Naive thymus-derived CD4-positive, alpha-beta T cell (primary cell): ENCODE measurements at regions not wholly inside any gene's neighbourhood (a gene's known extent, or its start where the extent isn't known, plus 50 kb on each side); places are given as distances from the start of the nearest gene placed in this dataset.

Experiments used
- ATAC-seq: fragments of 150-1000 bp; cut with Tn5 transposase; 2 replicates; pipeline ENCODE4 v1.10.0; 2021; ENCODE audit warnings: mild to moderate bottlenecking, moderate library complexity
- CTCF ChIA-PET: fragments of 350-600 bp; sonication (Branson Sonifier 250); formaldehyde crosslinking; loops from one replicate; lab custom pipeline; 2021; ENCODE audit warnings: antibody characterized with exemption; lab: Charles Lee
- POLR2A ChIA-PET: fragments of 350-600 bp; sonication (Branson Sonifier 250); formaldehyde crosslinking; loops from one replicate; lab custom pipeline; 2021; ENCODE audit warnings: antibody characterized with exemption, inconsistent platforms; lab: Charles Lee
- DNase-seq, 9 donors: peaks; one replicate each; pipeline versions ENCODE4 v3.0.0 to v3.0.0-alpha.2; 2020 to 2022; ENCODE audit warnings: mixed read lengths in 1 of 9
- H3K27ac ChIP-seq: one replicate; pipeline ENCODE4 v1.7.0; 2013; ENCODE audit warnings: mild to moderate bottlenecking, low read depth, low read length, moderate library complexity
- H3K27me3 ChIP-seq, 2 donors: one replicate each; pipeline ENCODE4 v1.7.0; 2013; ENCODE audit warnings: low read length in 2 of 2, mild to moderate bottlenecking in 2 of 2, moderate library complexity in 2 of 2; ENCODE audit not compliant: control insufficient read depth in 2 of 2, insufficient read depth in 2 of 2
- H3K36me3 ChIP-seq, 3 experiments: 1 replicate in 2 of 3; 2 replicates in 1 of 3; pipeline ENCODE4 v1.7.0; 2013; ENCODE audit warnings: low read length in 3 of 3, mild to moderate bottlenecking in 3 of 3, moderate library complexity in 1 of 3; ENCODE audit not compliant: insufficient read depth in 3 of 3, control insufficient read depth in 2 of 3
- H3K4me1 ChIP-seq, 2 donors: one replicate each; pipeline ENCODE4 v1.7.0; 2013; ENCODE audit warnings: low read length in 2 of 2, mild to moderate bottlenecking in 2 of 2, moderate library complexity in 1 of 2; ENCODE audit not compliant: control insufficient read depth in 2 of 2, insufficient read depth in 2 of 2
- H3K4me3 ChIP-seq: 2 replicates; pipeline ENCODE4 v1.7.0; 2013; ENCODE audit warnings: mild to moderate bottlenecking, low read length
- H3K9me3 ChIP-seq, 3 experiments: 1 replicate in 2 of 3; 2 replicates in 1 of 3; pipeline ENCODE4 v1.7.0; 2013; ENCODE audit warnings: low read length in 3 of 3; ENCODE audit not compliant: control insufficient read depth in 2 of 3
- H3K27ac Mint-ChIP-seq, 9 donors: one replicate each; pipeline ENCODE4 v1.8.0; 2020 to 2022; ENCODE audit warnings: mixed read lengths in 9 of 9, mild to moderate bottlenecking in 8 of 9, moderate library complexity in 5 of 9, inconsistent platforms in 2 of 9
- H3K27me3 Mint-ChIP-seq, 5 donors: one replicate each; pipeline ENCODE4 v1.8.0; 2021 to 2022; ENCODE audit warnings: mixed read lengths in 5 of 5, mild to moderate bottlenecking in 1 of 5
- H3K36me3 Mint-ChIP-seq, 5 donors: one replicate each; pipeline ENCODE4 v1.8.0; 2020 to 2022; ENCODE audit warnings: mixed read lengths in 5 of 5, mild to moderate bottlenecking in 3 of 5, inconsistent platforms in 1 of 5
- H3K4me1 Mint-ChIP-seq, 7 donors: one replicate each; pipeline ENCODE4 v1.8.0; 2020 to 2022; ENCODE audit warnings: mixed read lengths in 7 of 7, mild to moderate bottlenecking in 3 of 7, inconsistent platforms in 1 of 7
- H3K4me3 Mint-ChIP-seq, 10 donors: one replicate each; pipeline ENCODE4 v1.8.0; 2020 to 2022; ENCODE audit warnings: mild to moderate bottlenecking in 10 of 10, mixed read lengths in 10 of 10, moderate library complexity in 6 of 10, inconsistent platforms in 2 of 10
- H3K9me3 Mint-ChIP-seq, 11 donors: one replicate each; pipeline ENCODE4 v1.8.0; 2020 to 2022; ENCODE audit warnings: mixed read lengths in 11 of 11, mild to moderate bottlenecking in 4 of 11, inconsistent platforms in 1 of 11, moderate library complexity in 1 of 11
- intact Hi-C, 2 donors: fragments of 100-400 bp; cut with micrococcal nuclease; formaldehyde crosslinking; loops; one replicate each; pipeline ENCODE4 v1.15.1; 2023

- H3K27me3 Mint-ChIP-seq, result peaks cover 0 to 21% (median 3%) of the 10 kb centered on the region in 5 donors
- ATAC-seq (no peak), DNase-seq (no peak)
- Histone ChIP-seq H3K27me3 (no peaks in the 10 kb centered on the region), H3K4me1 (no peaks in the 10 kb centered on the region), H3K9me3 (no peaks in the 10 kb centered on the region), H3K4me3 (no peak overlapping the region), H3K27ac (no peak overlapping the region), H3K36me3 (no peaks in the 10 kb centered on the region)
- ChIA-PET CTCF (no interaction called here), POLR2A (no interaction called here)
- H3K4me3 Mint-ChIP-seq, result no peak overlapping the region
- intact Hi-C loops, result no loop called here
- peaks cover 0 to 4% (median 0%) of the 10 kb centered on the region in 11 donors for H3K9me3 Mint-ChIP-seq
- no peak overlapping the region for H3K27ac Mint-ChIP-seq
- H3K36me3 Mint-ChIP-seq, result no peaks in the 10 kb centered on the region
- no peaks in the 10 kb centered on the region for H3K4me1 Mint-ChIP-seq
Measured at GRCh38 chr12:58450868-58451482, 469.3 kb downstream of the LRIG3 start.

DNA sequence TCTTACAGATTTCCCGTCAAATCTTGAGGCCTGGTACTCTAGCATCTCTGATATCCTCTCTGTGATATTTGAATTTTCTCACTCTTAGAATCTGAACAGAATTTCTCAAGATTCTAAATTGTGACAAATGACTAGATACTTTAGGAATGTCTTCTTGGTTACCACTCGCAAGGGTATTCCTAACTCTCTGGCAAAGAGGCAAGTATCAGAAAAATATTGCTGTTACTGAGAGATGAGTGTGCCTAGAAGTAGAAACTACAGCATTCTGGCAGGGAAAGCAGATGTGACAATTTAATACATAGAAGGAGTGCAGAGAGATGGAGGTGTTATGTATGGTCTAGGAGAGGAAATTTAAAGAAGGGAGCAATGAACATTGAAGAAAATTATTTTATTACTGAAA lies 467.8 kb downstream of the LRIG3 start:
- Mint-ChIP-seq H3K4me3 (no peak overlapping the region), H3K27me3 (peaks cover 0 to 13% (median 0%) of the 10 kb centered on the region in 5 donors), H3K27ac (no peak overlapping the region), H3K36me3 (no peaks in the 10 kb centered on the region), H3K9me3 (no peaks in the 10 kb centered on the region), H3K4me1 (no peaks in the 10 kb centered on the region)
- ChIA-PET CTCF (no interaction called here), POLR2A (no interaction called here)
- DNase-seq (no peak), ATAC-seq (no peak)
- no peak overlapping the region for H3K4me3 ChIP-seq
- H3K27ac ChIP-seq, result no peak overlapping the region
- no peaks in the 10 kb centered on the region for H3K4me1 ChIP-seq
- no peaks in the 10 kb centered on the region for H3K36me3 ChIP-seq
- H3K9me3 ChIP-seq, result no peaks in the 10 kb centered on the region
- intact Hi-C loops, result no loop called here
- no peaks in the 10 kb centered on the region for H3K27me3 ChIP-seq

GRCh38 chr12:58453306-58453705 lies 467.0 kb downstream of the LRIG3 start:
- ChIA-PET POLR2A (no interaction called here), CTCF (no interaction called here)
- Mint-ChIP-seq H3K4me1 (no peaks in the 10 kb centered on the region), H3K4me3 (no peak overlapping the region), H3K9me3 (no peaks in the 10 kb centered on the region), H3K36me3 (no peaks in the 10 kb centered on the region), H3K27me3 (peaks cover 0 to 11% (median 3%) of the 10 kb centered on the region in 5 donors), H3K27ac (no peak overlapping the region)
- intact Hi-C loops, result no loop called here
- no peak overlapping the region for H3K27ac ChIP-seq
- H3K36me3 ChIP-seq, result no peaks in the 10 kb centered on the region
- H3K9me3 ChIP-seq, result no peaks in the 10 kb centered on the region
- no peaks in the 10 kb centered on the region for H3K4me1 ChIP-seq
- ATAC-seq, result no peak
- H3K27me3 ChIP-seq, result no peaks in the 10 kb centered on the region
- H3K4me3 ChIP-seq, result no peak overlapping the region
- no peak for DNase-seq

DNA sequence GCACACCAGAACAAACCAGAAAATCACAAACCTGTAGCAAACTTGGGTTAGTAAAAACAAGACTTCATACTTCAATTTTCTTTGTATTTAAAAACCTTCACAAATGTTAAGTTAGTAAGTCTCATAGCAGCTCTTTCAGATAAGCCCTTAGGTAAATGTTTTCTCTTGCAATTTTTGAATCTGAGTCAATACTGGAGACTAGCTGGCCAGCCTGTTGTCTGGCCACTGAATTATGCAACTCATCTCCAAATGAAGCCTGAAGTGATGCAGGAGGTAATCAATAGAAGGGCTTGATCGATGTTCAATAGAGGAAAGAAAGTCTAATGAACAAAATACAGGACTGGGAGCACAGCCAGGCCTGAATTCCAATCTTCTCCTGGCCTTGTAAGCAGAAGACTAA lies 465.2 kb downstream of the LRIG3 start:
- Mint-ChIP-seq H3K4me1 (no peaks in the 10 kb centered on the region), H3K27me3 (peaks cover 0 to 12% (median under 1%) of the 10 kb centered on the region in 5 donors), H3K27ac (no peak overlapping the region), H3K9me3 (no peaks in the 10 kb centered on the region), H3K4me3 (no peak overlapping the region), H3K36me3 (no peaks in the 10 kb centered on the region)
- ATAC-seq (no peak), DNase-seq (no peak)
- H3K27ac ChIP-seq, result no peak overlapping the region
- no peaks in the 10 kb centered on the region for H3K27me3 ChIP-seq
- H3K4me3 ChIP-seq, result no peak overlapping the region
- ChIA-PET POLR2A (no interaction called here), CTCF (no interaction called here)
- H3K36me3 ChIP-seq, result no peaks in the 10 kb centered on the region
- H3K9me3 ChIP-seq, result no peaks in the 10 kb centered on the region
- no peaks in the 10 kb centered on the region for H3K4me1 ChIP-seq
- intact Hi-C loops, result no loop called here

- no peak for DNase-seq
- Histone ChIP-seq H3K4me1 (no peaks in the 10 kb centered on the region), H3K27ac (no peak overlapping the region), H3K4me3 (no peak overlapping the region), H3K36me3 (no peaks in the 10 kb centered on the region), H3K27me3 (no peaks in the 10 kb centered on the region), H3K9me3 (no peaks in the 10 kb centered on the region)
- peaks cover 0 to 14% (median 0%) of the 10 kb centered on the region in 5 donors for H3K27me3 Mint-ChIP-seq
- ATAC-seq, result no peak
- intact Hi-C loops, result no loop called here
- H3K4me3 Mint-ChIP-seq, result no peak overlapping the region
- H3K27ac Mint-ChIP-seq, result no peak overlapping the region
- no peaks in the 10 kb centered on the region for H3K9me3 Mint-ChIP-seq
- ChIA-PET POLR2A (no interaction called here), CTCF (no interaction called here)
- H3K4me1 Mint-ChIP-seq, result no peaks in the 10 kb centered on the region
- H3K36me3 Mint-ChIP-seq, result no peaks in the 10 kb centered on the region
Measured at GRCh38 chr12:58458102-58458501, 462.2 kb downstream of the LRIG3 start.

DNA sequence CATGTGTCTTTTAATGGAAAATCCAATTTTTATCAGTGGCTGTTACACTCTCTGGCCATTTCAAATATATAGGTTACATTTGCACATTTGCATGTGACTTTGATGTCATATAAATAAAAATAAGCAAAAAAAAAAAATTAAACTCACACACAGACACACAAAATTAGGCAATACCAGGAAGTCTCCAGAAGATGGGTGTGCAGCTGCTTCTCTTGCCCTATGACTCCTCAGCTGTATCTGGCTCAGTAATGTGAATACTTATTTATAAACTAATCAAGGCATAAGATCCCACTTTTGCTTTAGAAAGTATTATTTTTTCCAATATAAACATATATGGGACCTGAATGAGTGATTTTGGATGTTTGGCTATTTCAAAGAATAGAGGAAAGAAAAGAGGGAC lies 461.1 kb downstream of the LRIG3 start:
- H3K4me1 Mint-ChIP-seq, result no peaks in the 10 kb centered on the region
- ATAC-seq, result no peak
- no peaks in the 10 kb centered on the region for H3K4me1 ChIP-seq
- CTCF ChIA-PET, result no interaction called here
- peaks cover 0 to 14% (median 2%) of the 10 kb centered on the region in 5 donors for H3K27me3 Mint-ChIP-seq
- H3K27me3 ChIP-seq, result no peaks in the 10 kb centered on the region
- no peak for DNase-seq
- no peak overlapping the region for H3K27ac Mint-ChIP-seq
- POLR2A ChIA-PET, result no interaction called here
- no peak overlapping the region for H3K27ac ChIP-seq
- no peaks in the 10 kb centered on the region for H3K9me3 ChIP-seq
- H3K9me3 Mint-ChIP-seq, result peaks cover 0 to 2% (median 0%) of the 10 kb centered on the region in 11 donors
- H3K4me3 Mint-ChIP-seq, result no peak overlapping the region
- intact Hi-C loops, result no loop called here
- no peaks in the 10 kb centered on the region for H3K36me3 Mint-ChIP-seq
- no peaks in the 10 kb centered on the region for H3K36me3 ChIP-seq
- H3K4me3 ChIP-seq, result no peak overlapping the region

DNA sequence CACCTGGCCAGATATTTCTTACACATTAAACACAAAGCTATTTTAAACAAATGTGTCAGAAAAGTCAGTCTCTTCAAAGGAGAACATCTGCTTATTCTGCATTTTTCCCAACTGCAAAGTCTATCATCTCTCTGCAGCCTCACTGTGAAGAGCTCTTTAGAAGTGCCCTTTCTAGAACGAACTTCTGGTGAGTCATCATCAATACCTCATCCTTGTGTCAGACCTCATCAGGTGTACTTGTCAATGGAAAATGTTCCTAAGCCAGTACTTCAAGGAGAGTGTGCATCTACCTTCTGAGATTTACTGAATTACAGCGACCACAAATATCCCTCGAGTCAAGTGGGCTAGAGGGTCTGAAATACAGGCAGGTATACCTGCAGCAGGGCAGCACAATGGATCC lies 457.3 kb downstream of the LRIG3 start:
- Mint-ChIP-seq H3K27ac (no peak overlapping the region), H3K27me3 (peaks cover 0 to 11% (median 8%) of the 10 kb centered on the region in 5 donors), H3K36me3 (no peaks in the 10 kb centered on the region), H3K9me3 (peaks cover 8 to 21% (median 11%) of the 10 kb centered on the region in 11 donors), H3K4me1 (no peaks in the 10 kb centered on the region), H3K4me3 (no peak overlapping the region)
- H3K36me3 ChIP-seq, result no peaks in the 10 kb centered on the region
- no peaks in the 10 kb centered on the region for H3K4me1 ChIP-seq
- ATAC-seq (no peak), DNase-seq (no peak)
- peaks cover 0 to 10% (median 0%) of the 10 kb centered on the region in 3 experiments for H3K9me3 ChIP-seq
- H3K27me3 ChIP-seq, result no peaks in the 10 kb centered on the region
- no peak overlapping the region for H3K27ac ChIP-seq
- no peak overlapping the region for H3K4me3 ChIP-seq
- intact Hi-C loops, result no loop called here
- CTCF ChIA-PET, result no interaction called here
- POLR2A ChIA-PET, result no interaction called here
